Upper lobe of left lung (tissue), 6 donors: ENCODE measurements at regions not wholly inside any gene's neighbourhood (a gene's known extent, or its start where the extent isn't known, plus 50 kb on each side); places are given as distances from the start of the nearest gene placed in this dataset.

ENCODE experiments used
- ATAC-seq, 2 donors: fragments of 200-7000 bp; cut with Tn5 transposase; one replicate each; pipeline ENCODE4 v1.9.1; 2022; ENCODE audit warnings: mild to moderate bottlenecking in 2 of 2, moderate library complexity in 2 of 2; ENCODE audit not compliant: low FRiP score in 2 of 2
- DNase-seq, 2 donors: peaks; one replicate each; pipeline ENCODE4 v3.0.0-alpha.2; 2019 to 2020
- H3K27ac ChIP-seq, 4 donors: fragments of 200-600 bp; sonication (generic); one replicate each; pipeline ENCODE4 v1.5.1; 2016 to 2019
- H3K27me3 ChIP-seq, 4 donors: fragments of 200-600 bp; sonication (generic); one replicate each; pipeline ENCODE4 v1.5.1; 2017 to 2019
- H3K36me3 ChIP-seq, 4 donors: fragments of 200-600 bp; sonication (generic); one replicate each; pipeline ENCODE4 v1.5.1; 2016 to 2019
- H3K4me1 ChIP-seq, 4 donors: fragments of 200-600 bp; sonication (generic); one replicate each; pipeline ENCODE4 v1.5.1; 2018 to 2019
- H3K4me3 ChIP-seq, 4 donors: fragments of 200-600 bp; sonication (generic); one replicate each; pipeline ENCODE4 v1.5.1; 2017 to 2019; ENCODE audit warnings: mild to moderate bottlenecking in 2 of 4, moderate library complexity in 1 of 4
- H3K9me3 ChIP-seq, 4 donors: fragments of 200-600 bp; sonication (generic); one replicate each; pipeline ENCODE4 v1.5.1; 2018 to 2019
- CTCF ChIP-seq, 6 experiments: fragments of 450-650 bp in 4 of 6; fragments of 200-600 bp in 2 of 6; sonication (generic) in 2 of 6; IDR thresholded peaks; one replicate each; pipeline ENCODE4 v1.5.1; 2016 to 2019; ENCODE audit warnings: antibody characterized with exemption in 6 of 6
- EP300 ChIP-seq, 4 donors: sonication (generic); formaldehyde crosslinking; IDR thresholded peaks; one replicate each; pipeline ENCODE4 v1.5.1; 2017; ENCODE audit warnings: antibody characterized with exemption in 4 of 4, control low read depth in 2 of 4
- POLR2A ChIP-seq, 4 donors: fragments of 450-650 bp; IDR thresholded peaks; one replicate each; pipeline ENCODE4 v1.5.1; 2016 to 2017; ENCODE audit warnings: antibody characterized with exemption in 4 of 4, mild to moderate bottlenecking in 2 of 4
- POLR2AphosphoS5 ChIP-seq, 2 donors: sonication (generic); formaldehyde crosslinking; IDR thresholded peaks; one replicate each; pipeline ENCODE4 v1.5.1; 2017; ENCODE audit warnings: antibody characterized with exemption in 2 of 2
- WGBS, 2 donors: methylation state at CpG; one replicate each; pipeline ENCODE4 v1.1.5; 2017 to 2018; 5-methylcytosine and 5-hydroxymethylcytosine counted together
- donor health status: DM: no; HTN: no; CAD: no; lungs with moderate emphysema.
- donor health status: DM: no; HTN: yes; CAD: no; lungs with severe emphysema.

- WGBS, 2 donors, result 82 to 91% methylated on average over 2 of the region's 2 CpGs
- DNase-seq (no peak), ATAC-seq (no peak)
- no peaks in the 10 kb centered on the region for H3K27me3 ChIP-seq
- no peaks in the 10 kb centered on the region for H3K9me3 ChIP-seq
- TF ChIP-seq CTCF (IDR thresholded peaks at IDR 0.05), result no peak
- no peak for TF ChIP-seq POLR2AphosphoS5 (IDR thresholded peaks at IDR 0.05)
- TF ChIP-seq EP300 (IDR thresholded peaks at IDR 0.05), result no peak
- no peak for TF ChIP-seq POLR2A (IDR thresholded peaks at IDR 0.05)
- H3K4me3 ChIP-seq, result no peak overlapping the region
- H3K36me3 ChIP-seq, result no peaks in the 10 kb centered on the region
- H3K4me1 ChIP-seq, result no peaks in the 10 kb centered on the region
- H3K27ac ChIP-seq, result no peak overlapping the region
These were observed 300.0 kb downstream of the IGSF11 start for GRCh38 chr3:118734664-118735063.

GRCh38 chr3:118736107-118736506 lies 298.5 kb downstream of the IGSF11 start:
- whole genome bisulfite sequencing, 2 donors, result 46 to 69% methylated on average over 2 of the region's 2 CpGs

GRCh38 chr3:118740722-118741290 lies 293.8 kb downstream of the IGSF11 start:
- no peak for ATAC-seq
- Histone ChIP-seq H3K36me3 (no peaks in the 10 kb centered on the region), H3K9me3 (no peaks in the 10 kb centered on the region), H3K27ac (no peak overlapping the region), H3K4me3 (no peak overlapping the region), H3K4me1 (no peaks in the 10 kb centered on the region), H3K27me3 (no peaks in the 10 kb centered on the region)
- DNase-seq, result no peak
- TF ChIP-seq EP300 (IDR thresholded peaks at IDR 0.05) (no peak), POLR2AphosphoS5 (IDR thresholded peaks at IDR 0.05) (no peak)
- WGBS, 2 donors, result 74 to 88% methylated on average over 2 of the region's 2 CpGs

More at GRCh38 chr3:118736107-118736506, 298.5 kb downstream of the IGSF11 start:
- Histone ChIP-seq H3K36me3 (no peaks in the 10 kb centered on the region), H3K9me3 (no peaks in the 10 kb centered on the region), H3K4me3 (no peak overlapping the region), H3K27me3 (no peaks in the 10 kb centered on the region), H3K4me1 (no peaks in the 10 kb centered on the region), H3K27ac (no peak overlapping the region)
- no peak for DNase-seq
- TF ChIP-seq CTCF (IDR thresholded peaks at IDR 0.05), result no peak
- no peak for TF ChIP-seq POLR2A (IDR thresholded peaks at IDR 0.05)
- no peak for TF ChIP-seq POLR2AphosphoS5 (IDR thresholded peaks at IDR 0.05)
- TF ChIP-seq EP300 (IDR thresholded peaks at IDR 0.05), result no peak
- ATAC-seq, result no peak

- Histone ChIP-seq H3K9me3 (no peaks in the 10 kb centered on the region), H3K36me3 (no peaks in the 10 kb centered on the region), H3K27ac (no peak overlapping the region), H3K4me3 (no peak overlapping the region), H3K4me1 (no peaks in the 10 kb centered on the region), H3K27me3 (no peaks in the 10 kb centered on the region)
- DNase-seq (no peak), ATAC-seq (no peak)
- TF ChIP-seq POLR2A (IDR thresholded peaks at IDR 0.05) (no peak), POLR2AphosphoS5 (IDR thresholded peaks at IDR 0.05) (no peak), CTCF (IDR thresholded peaks at IDR 0.05) (no peak), EP300 (IDR thresholded peaks at IDR 0.05) (no peak)
- 75 to 83% methylated on average over 2 of the region's 2 CpGs for WGBS, 2 donors
These were observed 291.9 kb downstream of the IGSF11 start for GRCh38 chr3:118742760-118743159.

GRCh38 chr3:118744186-118744585 lies 290.5 kb downstream of the IGSF11 start:
- no peaks in the 10 kb centered on the region for H3K27me3 ChIP-seq
- WGBS, 2 donors, result 67 to 72% methylated on average over 2 of the region's 2 CpGs
- TF ChIP-seq EP300 (IDR thresholded peaks at IDR 0.05) (no peak), POLR2A (IDR thresholded peaks at IDR 0.05) (no peak), CTCF (IDR thresholded peaks at IDR 0.05) (no peak), POLR2AphosphoS5 (IDR thresholded peaks at IDR 0.05) (no peak)
- no peaks in the 10 kb centered on the region for H3K4me1 ChIP-seq
- ATAC-seq, result no peak
- H3K36me3 ChIP-seq, result no peaks in the 10 kb centered on the region
- no peaks in the 10 kb centered on the region for H3K9me3 ChIP-seq
- no peak overlapping the region for H3K27ac ChIP-seq
- H3K4me3 ChIP-seq, result no peak overlapping the region
- DNase-seq, result no peak
